ENCODE measurements at regions not wholly inside any gene's neighbourhood (a gene's known extent, or its start where the extent isn't known, plus 50 kb on each side); places are given as distances from the start of the nearest gene placed in this dataset.
"Not testable (repeated sequence)": the region's sequence is repeated elsewhere in the genome, so short reads cannot be mapped to it uniquely, and the experiment has no call there.

DNA sequence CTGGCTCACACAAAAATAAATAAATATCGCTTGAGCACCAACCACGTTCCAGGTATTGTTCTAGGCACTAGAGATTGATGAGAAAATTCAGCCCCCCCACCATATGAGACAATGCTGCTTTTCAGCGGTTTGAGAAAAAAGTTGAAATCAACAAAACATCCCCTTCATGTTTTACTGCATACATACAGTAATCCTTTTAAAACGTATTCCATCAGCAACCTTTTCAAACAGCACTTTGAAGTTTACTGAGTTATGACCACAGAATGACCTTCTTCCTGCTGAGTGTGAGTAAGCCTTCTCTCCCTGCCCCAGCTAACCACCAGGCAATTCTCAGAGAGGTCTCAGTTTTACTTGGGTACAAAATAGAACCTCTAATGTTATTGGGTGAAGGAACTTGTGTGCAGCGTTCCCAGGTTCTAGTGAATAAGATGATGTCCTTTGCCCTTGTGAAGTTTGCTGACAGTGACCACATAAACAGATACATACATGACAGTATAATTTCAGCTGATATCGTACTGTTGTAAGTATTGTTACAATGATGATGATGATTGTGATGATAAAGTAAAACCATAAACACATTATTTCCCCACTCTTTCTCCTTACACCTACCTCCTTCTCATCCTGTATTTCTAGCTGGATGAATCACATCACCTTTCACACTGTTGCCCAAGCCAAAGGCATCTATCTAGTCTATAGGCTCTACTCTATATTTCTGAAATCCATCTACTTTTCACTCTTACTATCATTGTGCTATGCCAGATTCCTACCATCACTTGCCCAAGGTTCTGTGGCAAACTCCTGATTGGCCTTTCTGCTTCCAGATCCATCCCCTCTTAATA, 124.4 kb upstream of the KRR1 start:
- no peak for FAIRE-seq
- no peak for DNase-seq (ENCODE audit: low spot score in 2 of 2)

DNA sequence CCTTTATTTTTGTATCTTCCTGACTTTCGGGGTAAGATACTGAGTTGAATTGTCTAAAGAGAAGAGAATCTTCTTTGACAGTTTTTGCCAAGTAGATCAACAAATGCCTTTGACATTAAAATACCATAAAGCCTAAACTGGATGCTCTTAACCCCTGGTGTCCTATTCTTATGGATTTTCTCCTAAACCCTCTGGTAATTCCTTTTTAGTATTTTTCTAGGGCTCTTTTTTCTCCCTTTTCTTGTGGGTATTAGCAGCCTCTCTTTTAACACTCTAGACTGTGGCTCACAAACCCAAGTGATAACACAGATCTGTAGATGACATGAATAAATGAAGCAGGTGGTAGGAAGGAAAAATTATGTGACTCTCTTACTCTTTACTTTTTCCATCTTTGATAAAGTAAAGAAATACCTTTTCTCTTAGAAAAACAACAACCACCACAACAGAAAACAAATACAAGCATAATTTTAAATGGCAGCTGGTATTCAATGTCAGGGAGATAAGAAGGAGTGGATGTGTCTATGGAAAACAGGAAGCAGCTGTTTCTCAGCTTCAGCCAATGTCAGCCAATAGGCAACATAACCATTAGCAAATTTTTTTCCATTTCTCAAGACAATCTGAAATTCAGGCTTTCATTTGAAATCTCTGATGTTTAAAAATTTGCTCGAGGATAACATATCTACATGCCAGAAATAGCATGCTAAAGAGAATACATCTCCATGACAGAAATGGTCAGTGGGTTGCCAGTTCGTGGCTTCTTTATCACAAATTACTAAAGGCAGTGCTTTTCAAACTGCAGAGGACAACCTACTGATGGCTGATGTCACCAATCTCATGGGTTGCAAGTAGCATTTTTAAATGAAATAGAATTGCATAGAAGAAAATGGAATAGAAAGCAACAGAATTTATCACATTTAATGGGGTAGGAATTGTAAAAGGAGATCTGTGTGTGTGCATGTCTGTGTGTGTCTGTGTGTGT, 123.1 kb upstream of the KRR1 start:
- FAIRE-seq (no peak), DNase-seq (ENCODE audit: low spot score in 2 of 2) (no peak)

DNA sequence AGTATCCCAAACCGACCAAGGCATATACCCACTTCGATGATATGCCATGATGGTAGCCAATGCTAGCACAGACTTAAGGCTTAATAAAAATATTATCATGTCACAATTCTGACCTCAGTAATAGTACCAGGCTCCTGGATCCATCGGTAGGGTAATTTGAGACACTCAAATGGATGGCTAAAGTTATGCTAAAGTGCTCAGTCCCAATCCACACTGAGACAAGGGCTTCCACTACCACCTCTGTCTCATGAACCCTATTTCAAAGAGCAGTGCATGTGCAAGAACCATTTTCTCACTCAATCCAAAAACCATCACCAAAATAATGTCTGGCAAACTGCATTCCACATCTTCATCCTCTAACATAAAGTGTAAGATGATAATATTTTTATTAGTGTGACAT, 122.4 kb upstream of the KRR1 start:
- DNase-seq (ENCODE audit: low spot score in 2 of 2): no peak
- FAIRE-seq: no peak

DNA sequence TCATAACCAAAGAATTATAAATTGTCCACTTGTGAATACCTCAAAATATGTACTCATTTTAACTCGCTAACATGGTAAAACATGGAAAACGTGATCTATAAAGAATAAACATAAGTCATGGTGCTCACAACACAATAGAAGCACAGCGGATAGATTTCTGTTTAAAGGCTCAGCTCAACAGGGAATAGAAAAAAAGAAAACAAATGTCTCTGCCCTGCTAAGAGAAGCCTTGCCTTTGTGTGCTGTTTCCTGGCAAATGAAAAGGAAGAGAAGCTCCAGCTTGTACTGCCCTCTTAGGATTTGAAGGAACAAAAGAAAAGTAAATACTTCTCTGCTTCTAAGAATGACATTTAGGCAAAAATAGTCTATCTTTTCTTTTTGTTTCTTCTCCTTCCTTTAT, 121.0 kb upstream of the KRR1 start:
- FAIRE-seq (no peak), DNase-seq (ENCODE audit: low spot score in 2 of 2) (no peak)

DNA sequence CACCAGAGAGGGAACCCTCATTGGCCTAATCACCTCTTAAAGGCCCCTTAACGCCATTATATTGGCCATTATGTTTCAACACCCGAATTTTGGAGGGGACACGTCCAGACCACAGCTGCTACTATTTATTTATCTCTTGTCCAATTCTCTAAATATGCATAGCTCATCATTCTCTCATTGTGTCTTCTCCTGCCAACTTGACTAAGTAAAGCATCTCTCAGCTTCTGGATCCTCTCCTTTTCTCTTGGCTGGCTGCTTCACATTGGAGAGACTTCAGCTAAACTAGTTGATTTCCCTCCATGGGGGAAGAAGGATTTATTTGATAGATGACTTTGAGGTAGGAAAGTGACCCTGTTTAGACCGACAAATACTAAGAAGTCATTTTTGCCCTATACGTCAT, 120.4 kb upstream of the KRR1 start:
- DNase-seq (ENCODE audit: low spot score in 2 of 2) (no peak), FAIRE-seq (no peak)

DNA sequence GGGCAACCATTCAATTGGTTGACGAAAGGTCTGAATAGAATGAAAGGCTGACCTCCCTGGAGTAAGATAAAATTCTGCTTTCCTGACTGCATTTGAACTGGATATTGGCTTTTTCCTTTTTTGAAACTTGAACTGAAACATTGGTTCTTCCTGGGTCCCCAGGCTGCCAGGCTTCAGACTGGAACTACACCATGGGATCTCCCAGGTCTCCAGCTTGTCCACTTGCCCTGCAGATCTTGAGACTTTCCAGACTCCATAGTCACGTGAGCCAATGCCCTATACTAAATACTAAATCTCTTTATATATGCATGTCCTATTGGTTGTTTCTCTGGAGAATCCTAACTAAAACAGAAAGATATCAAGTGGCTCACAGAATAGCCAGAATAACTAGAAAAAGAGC, 118.7 kb upstream of the KRR1 start:
- DNase-seq (ENCODE audit: low spot score in 2 of 2) (no peak), FAIRE-seq (no peak)

DNA sequence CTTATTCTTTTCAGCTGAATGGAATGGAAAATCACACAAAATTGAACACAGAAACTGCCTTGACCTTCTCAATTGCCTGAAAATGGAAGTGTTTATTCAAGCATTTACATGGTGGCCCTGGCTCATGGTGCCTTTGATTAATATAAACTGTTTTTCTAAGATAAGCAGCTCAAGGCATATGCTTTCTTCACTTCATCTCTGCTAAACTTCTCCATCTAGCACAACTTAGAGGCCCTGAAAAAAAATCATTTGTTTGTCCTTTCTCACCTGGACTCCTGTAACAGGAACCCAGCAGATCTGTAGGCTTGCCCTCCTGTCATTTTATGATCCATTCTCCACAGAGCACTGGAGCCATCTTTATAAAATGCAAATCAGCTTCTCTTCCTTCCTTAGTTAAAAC, 117.5 kb upstream of the KRR1 start:
- DNase-seq (ENCODE audit: low spot score in 2 of 2) (no peak), FAIRE-seq (no peak)

DNA sequence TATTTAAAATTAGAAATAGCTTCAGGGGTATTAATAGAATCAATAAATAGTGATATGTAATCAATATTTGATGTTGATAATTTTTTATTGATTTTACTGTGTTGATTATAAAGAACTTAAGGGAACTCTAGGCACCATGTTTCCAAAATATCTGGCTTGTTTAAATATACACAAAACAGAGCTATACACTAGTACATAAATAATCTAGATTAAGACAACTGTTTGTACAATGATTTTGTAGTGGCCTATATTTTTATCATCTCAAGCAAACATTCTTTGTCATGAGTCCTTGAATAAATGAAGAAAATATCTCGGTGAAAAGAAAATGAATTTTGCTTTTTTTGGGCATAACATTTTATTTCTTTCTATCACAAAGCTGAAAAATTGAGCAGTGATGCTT, 117.1 kb upstream of the KRR1 start:
- FAIRE-seq (no peak), DNase-seq (ENCODE audit: low spot score in 2 of 2) (no peak)

DNA sequence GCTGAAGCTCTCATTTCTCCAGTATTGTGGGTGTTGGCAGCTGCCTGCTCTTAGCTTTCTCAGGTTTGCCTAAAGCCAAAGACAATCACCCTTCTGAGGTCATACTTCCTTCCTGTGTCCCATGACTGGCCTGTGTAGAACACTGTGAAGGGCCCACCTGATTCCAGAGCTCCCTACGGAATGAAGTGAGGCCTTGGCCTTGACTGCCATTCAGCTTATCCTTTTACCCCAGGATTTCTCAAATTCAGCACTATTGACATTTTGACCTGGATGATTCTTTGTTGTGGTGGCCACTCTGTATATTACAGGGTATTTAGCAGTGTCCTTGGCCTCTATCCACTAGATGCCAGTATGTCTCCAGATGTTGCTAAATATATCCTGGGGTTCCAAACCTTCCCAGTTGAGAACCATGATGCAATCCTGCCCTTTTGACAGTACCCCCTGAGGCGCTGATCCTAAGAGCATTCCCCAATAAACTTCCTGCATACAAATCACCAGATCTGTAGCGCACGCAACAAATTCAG, 112.3 kb upstream of the KRR1 start:
- FAIRE-seq (no peak), DNase-seq (ENCODE audit: low spot score in 2 of 2) (no peak)

DNA sequence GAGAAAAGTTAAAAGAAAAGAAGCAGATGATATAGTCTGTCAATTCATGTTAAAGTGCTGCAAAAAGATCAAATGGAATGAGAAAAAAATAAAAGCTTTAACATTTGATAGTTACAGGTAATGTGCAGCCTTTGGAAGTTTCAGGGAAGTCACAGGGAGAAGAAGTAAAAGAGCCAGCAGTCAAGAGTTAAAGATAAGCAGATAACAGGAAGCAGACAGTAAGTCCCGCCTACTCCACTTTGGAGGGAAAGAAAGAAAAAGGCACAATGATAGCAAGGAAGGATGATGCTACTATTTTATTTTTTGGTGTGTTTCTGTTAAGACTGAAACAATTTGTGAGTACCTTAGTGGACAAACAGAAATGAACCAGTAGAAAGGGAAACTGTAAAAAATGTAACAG, 111.1 kb upstream of the KRR1 start:
- DNase-seq (ENCODE audit: low spot score in 2 of 2) (no peak), FAIRE-seq (no peak)

DNA sequence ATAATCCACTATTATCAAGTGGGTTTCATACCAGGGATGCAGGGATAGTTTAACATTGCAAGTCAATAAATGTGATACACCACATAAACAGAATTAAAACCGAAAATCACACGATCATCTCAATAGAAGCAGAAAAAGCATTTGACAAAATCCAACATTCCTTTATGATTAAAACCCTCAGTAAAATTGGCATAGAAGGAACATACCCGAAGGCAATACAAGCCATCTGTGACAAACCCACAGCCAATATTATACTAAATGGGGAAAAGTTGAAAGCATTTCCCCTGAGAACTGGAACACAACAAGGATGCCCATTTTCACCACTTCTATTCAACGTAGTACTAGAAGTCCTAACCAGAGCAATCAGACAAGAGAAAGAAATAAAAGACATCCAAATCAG, 103.0 kb upstream of the KRR1 start:
- not testable (repeated sequence) for FAIRE-seq

DNA sequence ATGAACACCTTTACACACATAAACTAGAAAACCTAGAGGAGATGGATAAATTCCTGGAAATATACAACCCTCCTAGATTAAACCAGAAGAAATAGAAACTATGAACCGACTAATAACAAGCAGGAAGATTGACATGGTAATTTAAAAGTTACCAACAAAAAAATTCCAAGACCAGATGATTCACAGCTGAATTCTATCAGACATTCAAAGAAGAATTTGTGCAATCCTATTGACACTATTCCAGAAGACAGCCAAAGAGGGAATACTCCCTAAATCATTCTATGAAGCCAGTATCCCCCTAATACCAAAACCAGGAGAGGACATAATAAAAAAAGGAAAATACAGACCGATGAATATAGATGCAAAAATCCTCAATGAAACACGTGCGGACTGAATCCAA, 102.6 kb upstream of the KRR1 start:
- no peak for FAIRE-seq
- no peak for DNase-seq (ENCODE audit: low spot score in 2 of 2)

More for the DNA sequence above, 103.0 kb upstream of the KRR1 start:
- not testable (repeated sequence) for DNase-seq (ENCODE audit: low spot score in 2 of 2)

DNA sequence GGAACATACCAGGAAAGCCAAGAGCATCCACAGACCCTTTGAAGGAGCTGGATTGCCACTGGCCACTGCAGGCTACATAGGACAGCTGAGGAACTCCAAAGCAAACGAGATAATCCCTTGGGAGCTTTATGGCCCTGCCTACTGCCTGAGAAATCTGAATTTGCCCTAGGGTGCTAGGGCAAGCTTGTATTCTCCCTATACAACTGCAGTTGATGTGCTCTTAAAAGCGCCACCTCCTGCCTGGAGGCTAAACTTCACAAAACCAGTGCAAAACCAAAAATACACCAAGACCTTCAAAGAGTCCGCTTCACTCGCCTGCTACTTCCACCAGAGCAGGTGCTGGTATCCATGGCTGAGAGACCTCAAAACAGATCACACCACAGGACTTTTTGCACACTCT, 99.6 kb upstream of the KRR1 start:
- no peak for DNase-seq (ENCODE audit: low spot score in 2 of 2)
- FAIRE-seq: no peak

DNA sequence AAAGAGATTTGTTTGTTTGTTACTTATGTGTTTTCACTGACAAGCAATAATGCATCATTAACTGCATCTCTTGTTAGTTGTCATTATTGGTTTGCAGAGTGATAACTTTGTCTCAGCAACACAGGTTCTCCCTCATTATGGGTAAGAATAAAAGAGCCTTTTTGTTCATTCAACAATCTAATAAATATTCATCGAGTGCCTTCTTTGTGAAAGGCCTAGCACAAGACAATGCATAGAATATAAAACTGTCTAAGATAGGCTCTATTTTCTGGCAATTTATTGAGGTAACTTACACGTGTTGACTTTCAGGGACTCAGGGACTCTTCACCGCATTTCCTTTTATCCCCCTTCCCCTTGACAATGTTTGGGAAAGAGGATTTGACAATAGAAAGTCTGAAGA, 95.5 kb upstream of the KRR1 start:
- no peak for DNase-seq (ENCODE audit: low spot score in 2 of 2)
- FAIRE-seq: peak; percentile 64

DNA sequence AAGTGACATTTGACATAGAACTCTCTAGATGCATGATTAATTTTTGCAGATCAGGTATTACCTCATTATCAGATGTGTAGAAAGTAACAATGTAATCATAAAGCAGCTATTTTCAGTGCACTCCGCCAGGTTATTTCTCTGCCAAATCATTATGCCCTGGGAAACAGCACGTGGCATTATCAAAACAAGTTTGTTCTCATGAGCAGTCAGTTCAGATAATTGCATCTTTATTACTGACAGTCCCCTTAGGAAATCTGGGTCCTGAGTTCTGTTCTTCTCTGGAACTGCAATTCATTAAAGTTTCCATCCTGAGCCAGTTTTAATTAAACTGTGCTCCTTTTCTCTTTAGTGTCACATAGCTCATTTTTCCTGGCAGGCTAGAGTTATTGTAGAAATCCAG, 94.7 kb upstream of the KRR1 start:
- DNase-seq (ENCODE audit: low spot score in 2 of 2) (peak in 1 of 2 donors; percentile 1), FAIRE-seq (no peak)

DNA sequence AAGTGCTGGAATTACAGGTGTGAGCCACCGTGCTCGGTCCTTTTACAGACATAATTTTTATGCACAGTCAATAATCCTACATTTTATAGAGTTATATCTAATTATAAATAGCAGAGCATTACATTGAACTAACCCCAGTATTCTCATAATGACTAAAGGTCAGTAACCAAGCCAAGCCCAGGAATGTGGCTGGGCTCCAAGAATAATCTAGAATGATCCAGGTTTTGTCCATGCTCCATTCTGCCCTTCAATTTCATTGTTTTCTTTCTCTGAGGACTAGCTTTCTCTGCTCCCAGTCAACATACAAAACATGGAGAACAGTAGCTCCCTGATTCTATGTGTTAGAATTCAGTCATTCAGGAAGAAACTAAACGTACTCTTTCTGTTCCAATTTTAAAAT, 92.1 kb upstream of the KRR1 start:
- DNase-seq (ENCODE audit: low spot score in 2 of 2): no peak
- no peak for FAIRE-seq

DNA sequence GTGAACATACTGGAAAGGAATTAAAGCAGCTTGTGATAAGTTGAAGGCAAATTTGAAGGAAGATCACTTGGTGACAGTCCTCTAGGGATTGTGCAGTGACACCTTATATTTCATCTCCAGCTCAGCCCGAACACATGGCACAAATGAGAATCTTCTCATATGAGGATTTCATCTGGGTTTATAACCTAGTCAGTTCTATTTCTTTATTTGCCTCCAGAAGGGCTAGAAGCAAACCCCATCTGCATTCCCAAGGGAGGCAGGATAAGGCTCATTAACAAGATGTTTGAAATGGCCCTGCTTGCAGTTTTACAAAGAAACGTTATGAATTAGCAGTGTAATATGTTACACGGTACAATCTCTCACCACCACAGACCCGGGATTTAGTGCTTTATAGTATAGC, 90.7 kb upstream of the KRR1 start:
- DNase-seq (ENCODE audit: low spot score in 2 of 2) (no peak), FAIRE-seq (no peak)

DNA sequence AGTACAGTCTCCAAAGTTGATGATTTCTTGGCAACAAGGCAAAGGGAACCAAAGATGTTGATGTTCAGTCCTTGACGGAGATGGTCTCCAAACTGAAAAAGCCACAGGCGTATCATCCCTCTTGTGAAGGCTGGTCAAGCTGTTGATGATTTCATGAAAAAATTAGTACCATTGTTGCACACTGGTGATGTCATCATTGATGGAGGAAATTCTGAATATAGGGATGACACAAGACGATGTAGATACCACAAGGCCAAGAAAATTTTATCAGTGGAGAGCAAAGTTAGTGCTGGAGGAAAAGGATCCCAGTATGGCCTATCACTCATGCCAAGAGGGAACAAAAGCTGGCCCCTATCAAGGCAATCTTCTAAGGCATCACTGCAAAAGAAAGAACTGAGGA, 88.7 kb upstream of the KRR1 start:
- DNase-seq (ENCODE audit: low spot score in 2 of 2): no peak
- FAIRE-seq: no peak

DNA sequence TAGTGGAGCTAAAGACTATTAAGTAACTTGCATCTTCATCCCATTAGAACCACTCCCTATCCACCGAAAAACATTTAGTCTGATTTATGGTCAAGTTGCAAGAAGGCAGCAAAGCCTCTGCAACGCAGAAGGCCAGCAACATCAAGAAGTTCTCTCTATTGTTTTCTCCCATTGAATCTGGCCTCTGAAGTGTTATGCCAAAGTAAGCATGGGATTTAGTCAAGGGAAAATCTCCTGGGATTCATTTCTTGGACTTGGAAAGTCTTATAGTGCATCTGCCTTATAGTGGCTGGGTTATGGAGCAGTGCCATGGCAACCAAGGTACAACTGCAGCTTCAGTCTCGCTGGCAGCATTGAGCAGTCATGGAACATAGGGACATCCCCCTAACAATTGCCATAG, 87.7 kb upstream of the KRR1 start:
- FAIRE-seq: no peak

DNA sequence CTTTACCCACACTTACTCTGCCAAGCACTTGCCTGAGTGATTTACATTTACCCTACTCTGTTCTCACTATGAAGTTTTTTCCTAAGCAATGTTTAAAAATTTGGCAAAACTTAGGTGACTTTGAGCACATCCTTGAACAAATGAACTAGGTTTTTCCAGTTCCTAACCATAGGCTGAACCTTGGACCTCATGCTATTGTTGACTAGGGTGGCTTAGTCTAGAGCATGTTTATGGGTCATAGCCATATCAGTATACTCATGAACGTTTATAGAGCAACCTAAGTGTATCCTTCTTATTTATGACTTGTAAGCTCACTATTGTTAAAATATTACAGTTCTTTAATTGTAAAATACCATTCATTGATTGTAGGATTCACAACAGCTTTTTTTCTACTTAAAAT, 85.0 kb upstream of the KRR1 start:
- DNase-seq (ENCODE audit: low spot score in 2 of 2) (no peak), FAIRE-seq (no peak)

More for the DNA sequence above, 87.7 kb upstream of the KRR1 start:
- DNase-seq (ENCODE audit: low spot score in 2 of 2): no peak

DNA sequence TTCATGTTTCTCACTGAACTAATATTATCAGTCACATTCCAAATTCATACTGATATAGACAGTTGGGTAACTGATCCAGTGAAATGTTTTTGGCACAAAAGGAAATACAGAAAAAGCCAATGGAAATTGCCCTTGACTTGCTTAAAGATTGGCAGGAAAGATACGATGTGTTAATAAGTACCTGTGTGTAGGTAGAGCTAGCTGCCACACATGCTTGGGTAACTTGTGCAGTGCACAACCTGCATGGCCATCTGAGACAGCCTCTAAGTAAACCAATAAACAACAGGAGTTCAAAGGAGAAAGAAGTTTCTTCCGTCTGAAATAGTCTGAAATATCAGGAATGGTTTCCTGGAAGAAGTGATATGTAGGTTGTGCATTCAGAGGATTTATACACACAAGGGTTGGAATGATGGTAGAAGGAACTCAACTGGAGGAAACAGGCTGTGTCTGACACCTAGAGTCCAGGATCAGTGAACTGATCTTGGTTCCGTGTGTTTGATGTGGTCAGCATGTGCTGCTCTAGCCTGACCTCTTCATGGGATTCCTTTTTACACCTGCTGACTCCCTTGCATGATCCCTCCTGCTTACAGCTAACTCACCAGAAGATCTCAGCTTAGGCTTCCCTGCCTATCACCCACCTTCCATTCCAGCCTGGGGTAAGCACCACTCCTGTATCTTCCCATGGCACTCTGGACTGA, 81.4 kb upstream of the KRR1 start:
- FAIRE-seq (no peak), DNase-seq (ENCODE audit: low spot score in 2 of 2) (no peak)
